ENCODE measurements at regions not wholly inside any gene's neighbourhood (a gene's known extent, or its start where the extent isn't known, plus 50 kb on each side); places are given as distances from the start of the nearest gene placed in this dataset.

DNA sequence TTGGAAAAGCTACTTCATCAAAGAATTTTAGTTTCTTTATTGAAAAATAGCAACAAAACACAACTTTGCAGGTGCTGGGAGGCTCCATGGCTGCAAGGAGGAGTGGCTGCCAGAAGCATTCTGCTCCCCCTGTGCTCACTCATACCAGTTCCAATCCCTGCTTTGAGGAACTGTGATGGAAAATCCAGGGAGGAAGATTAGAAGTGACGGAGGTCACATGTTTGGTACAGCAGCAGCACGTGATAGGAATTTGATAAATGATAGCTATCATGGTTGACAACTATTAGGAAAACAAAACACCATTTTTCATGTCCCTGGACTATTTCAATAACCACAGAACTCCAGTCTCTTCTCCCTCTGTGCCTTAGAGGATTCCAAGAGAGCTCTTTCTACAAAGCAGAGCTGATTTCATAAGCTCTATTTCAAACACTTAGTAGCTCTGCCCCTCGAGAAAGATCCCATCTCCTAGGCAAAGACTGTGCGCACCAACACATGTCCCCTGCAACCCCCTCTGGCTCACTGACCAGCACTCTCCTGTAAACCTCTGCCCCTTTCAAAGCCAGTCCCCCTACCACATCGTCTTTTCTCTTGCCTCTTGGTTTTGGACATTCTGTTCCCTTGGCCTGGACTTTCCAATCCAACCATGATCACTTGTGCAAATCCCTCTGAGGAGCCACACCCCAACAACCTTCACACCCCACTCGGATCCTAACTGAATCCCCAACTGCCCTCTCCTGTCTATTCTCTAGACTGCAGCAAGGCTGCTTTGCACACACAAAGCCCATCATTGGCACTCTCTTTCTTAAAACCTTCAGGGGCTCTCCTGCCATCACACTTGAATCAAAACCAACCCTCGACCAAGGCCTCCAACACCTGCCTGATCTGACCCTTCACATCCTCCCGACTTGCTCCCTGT lies 352.4 kb upstream of the PKDCC start:
- no peak for DNase-seq (ENCODE audit: low read depth)
- TF ChIP-seq, protein P1, sequence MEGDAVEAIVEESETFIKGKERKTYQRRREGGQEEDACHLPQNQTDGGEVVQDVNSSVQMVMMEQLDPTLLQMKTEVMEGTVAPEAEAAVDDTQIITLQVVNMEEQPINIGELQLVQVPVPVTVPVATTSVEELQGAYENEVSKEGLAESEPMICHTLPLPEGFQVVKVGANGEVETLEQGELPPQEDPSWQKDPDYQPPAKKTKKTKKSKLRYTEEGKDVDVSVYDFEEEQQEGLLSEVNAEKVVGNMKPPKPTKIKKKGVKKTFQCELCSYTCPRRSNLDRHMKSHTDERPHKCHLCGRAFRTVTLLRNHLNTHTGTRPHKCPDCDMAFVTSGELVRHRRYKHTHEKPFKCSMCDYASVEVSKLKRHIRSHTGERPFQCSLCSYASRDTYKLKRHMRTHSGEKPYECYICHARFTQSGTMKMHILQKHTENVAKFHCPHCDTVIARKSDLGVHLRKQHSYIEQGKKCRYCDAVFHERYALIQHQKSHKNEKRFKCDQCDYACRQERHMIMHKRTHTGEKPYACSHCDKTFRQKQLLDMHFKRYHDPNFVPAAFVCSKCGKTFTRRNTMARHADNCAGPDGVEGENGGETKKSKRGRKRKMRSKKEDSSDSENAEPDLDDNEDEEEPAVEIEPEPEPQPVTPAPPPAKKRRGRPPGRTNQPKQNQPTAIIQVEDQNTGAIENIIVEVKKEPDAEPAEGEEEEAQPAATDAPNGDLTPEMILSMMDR (conservative IDR thresholded peaks at IDR 0.05; ENCODE audit: low read depth, low read length): no peak
- no peak overlapping the region for H3K4me3 ChIP-seq (ENCODE audit: low read depth, low read length)

DNA sequence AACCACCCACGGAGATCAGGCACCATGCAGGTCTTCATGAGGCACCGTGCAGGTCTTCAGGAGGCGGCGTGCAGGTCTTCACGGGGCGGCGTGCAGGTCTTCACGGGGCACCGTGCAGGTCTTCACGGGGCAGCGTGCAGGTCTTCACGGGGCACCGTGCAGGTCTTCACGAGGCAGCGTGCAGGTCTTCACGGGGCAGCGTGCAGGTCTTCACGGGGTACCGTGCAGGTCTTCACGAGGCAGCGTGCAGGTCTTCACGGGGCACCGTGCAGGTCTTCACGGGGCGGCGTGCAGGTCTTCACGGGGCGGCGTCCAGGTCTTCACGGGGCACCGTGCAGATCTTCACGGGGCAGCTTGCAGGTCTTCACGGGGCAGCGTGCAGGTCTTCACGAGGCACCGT lies 350.4 kb upstream of the PKDCC start:
- no peak overlapping the region for H3K4me3 ChIP-seq (ENCODE audit: low read depth, low read length)
- no peak for DNase-seq (ENCODE audit: low read depth)
- TF ChIP-seq, protein P1 (conservative IDR thresholded peaks at IDR 0.05; ENCODE audit: low read depth, low read length): no peak

DNA sequence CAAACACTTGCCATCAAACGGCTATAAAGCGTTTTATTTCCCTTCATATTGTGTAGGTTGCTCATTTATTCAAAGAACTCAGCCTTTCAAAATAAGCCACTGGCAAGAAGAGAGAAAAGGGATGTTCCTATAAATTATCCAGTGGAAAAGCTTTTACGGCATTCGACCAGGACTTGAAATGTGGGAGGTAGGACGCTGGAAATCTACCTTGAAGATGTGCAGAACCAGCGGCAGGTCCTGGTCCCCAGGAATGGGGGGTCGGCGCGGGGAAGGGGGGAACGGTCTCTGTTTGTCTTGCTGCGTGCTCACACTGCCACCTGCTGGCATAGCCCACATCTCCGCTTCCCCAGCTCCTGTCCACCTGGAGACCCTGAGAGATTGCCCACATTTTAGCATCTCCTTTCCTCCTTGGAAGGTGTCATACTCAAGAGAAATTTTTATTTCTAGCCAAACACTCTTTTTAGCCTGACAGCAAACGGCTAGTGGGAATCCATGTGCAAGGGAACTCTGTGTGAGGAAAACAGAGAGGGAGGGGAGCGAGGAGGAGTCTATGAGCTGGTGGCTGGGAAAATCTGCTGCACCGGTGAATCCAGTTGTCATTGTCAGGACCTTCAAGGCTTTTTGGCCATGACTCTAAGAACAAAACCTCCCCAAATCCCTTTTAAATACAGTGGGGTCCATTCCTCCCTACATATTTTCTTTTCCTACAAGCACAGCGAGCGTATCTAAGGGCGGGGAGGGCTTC lies 349.0 kb upstream of the PKDCC start:
- peak; percentile 33 for DNase-seq (ENCODE audit: low read depth)
- H3K4me3 ChIP-seq (ENCODE audit: low read depth, low read length): no peak overlapping the region
- TF ChIP-seq, protein P1 (conservative IDR thresholded peaks at IDR 0.05; ENCODE audit: low read depth, low read length): peak; percentile 85

DNA sequence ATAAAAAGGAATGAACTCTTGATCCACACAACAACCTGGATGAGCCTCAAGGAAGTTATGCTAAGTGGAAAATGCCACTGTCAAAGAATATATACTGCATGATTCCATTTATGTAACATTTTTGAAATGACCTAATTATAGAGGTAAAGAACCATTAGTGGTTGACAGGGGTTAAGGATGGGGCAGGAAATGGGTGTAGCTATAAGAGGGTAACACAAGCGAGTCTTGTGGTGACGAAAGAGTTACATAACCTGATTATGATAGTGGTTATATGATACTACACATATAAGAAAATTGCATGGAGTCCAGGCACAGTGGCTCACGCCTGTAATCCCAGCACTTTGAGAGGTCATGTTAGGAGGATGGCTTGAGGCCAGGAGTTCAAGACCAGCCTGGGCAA lies 346.6 kb upstream of the PKDCC start:
- H3K4me3 ChIP-seq (ENCODE audit: low read depth, low read length): no peak overlapping the region
- TF ChIP-seq, protein P1 (conservative IDR thresholded peaks at IDR 0.05; ENCODE audit: low read depth, low read length): no peak
- DNase-seq (ENCODE audit: low read depth): no peak

DNA sequence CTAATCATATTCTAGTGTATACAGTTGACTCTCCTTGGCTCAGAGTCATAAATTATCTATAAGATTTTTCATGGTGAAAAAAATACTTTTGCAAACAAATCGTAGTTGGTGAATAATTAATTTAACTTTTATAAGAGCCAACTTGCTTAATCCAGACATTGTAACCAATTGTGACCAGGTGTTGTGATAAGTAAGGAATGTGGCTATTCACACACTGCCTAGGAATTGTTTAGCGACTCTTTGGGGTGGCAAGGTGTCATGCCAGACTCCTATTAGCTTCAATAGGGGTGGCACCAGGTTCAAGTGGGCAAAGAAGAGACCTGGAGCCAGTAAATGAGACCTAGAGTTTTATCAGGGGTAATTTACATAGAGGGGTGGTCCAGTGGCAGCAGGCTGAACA lies 344.7 kb upstream of the PKDCC start:
- TF ChIP-seq, protein P1 (conservative IDR thresholded peaks at IDR 0.05; ENCODE audit: low read depth, low read length): no peak
- no peak for DNase-seq (ENCODE audit: low read depth)
- no peak overlapping the region for H3K4me3 ChIP-seq (ENCODE audit: low read depth, low read length)

- no peak overlapping the region for H3K4me3 ChIP-seq (ENCODE audit: low read depth, low read length)
- TF ChIP-seq, protein P1 (conservative IDR thresholded peaks at IDR 0.05; ENCODE audit: low read depth, low read length): no peak
- DNase-seq (ENCODE audit: low read depth): no peak
Observed at GRCh38 chr2:41705634-41706033, 342.2 kb upstream of the PKDCC start.
